SU-DHL-6 (cell line): ENCODE measurements at regions not wholly inside any gene's neighbourhood (a gene's known extent, or its start where the extent isn't known, plus 50 kb on each side); places are given as distances from the start of the nearest gene placed in this dataset.

Experiments
- H2AFZ ChIP-seq: fragments of 200-600 bp; sonication (generic); 2 replicates; pipeline ENCODE4 v1.6.1; 2014; ENCODE audit warnings: low read depth, mild to moderate bottlenecking, moderate library complexity, mixed read lengths, antibody characterized with exemption, low read length; ENCODE audit not compliant: severe bottlenecking
- H3F3A ChIP-seq: fragments of 200-600 bp; shearing (Covaris generic); 2 replicates; pipeline ENCODE4 v1.6.0; 2016; ENCODE audit warnings: antibody characterized with exemption, mild to moderate bottlenecking; ENCODE audit not compliant: insufficient read depth
- H3K27ac ChIP-seq: fragments of 200-600 bp; sonication (generic); 2 replicates; pipeline ENCODE4 v1.5.1; 2016; ENCODE audit warnings: low read depth, mild to moderate bottlenecking, low read length, moderate library complexity, mixed read lengths
- H3K27me3 ChIP-seq: fragments of 200-600 bp; sonication (generic), shearing (Covaris generic); 2 replicates; pipeline ENCODE4 v1.6.0; 2014; ENCODE audit warnings: mild to moderate bottlenecking, low read length
- H3K36me3 ChIP-seq: fragments of 200-600 bp; sonication (generic); 2 replicates; pipeline ENCODE4 v1.6.1; 2014; ENCODE audit warnings: mild to moderate bottlenecking, low read length, mixed read lengths
- H3K4me2 ChIP-seq: fragments of 300-600, 200-600 bp; shearing (Covaris generic), sonication (generic); 2 replicates; pipeline ENCODE4 v1.6.0; 2014; ENCODE audit warnings: low read length, low read depth, mild to moderate bottlenecking; ENCODE audit not compliant: poor library complexity, severe bottlenecking
- H3K4me3 ChIP-seq: fragments of 200-600 bp; sonication (generic); 2 replicates; pipeline ENCODE4 v1.5.1; 2014; ENCODE audit warnings: antibody characterized with exemption, low read length, mild to moderate bottlenecking, mixed read lengths; ENCODE audit not compliant: insufficient read depth, poor library complexity, severe bottlenecking
- H3K79me2 ChIP-seq: fragments of 200-600 bp; sonication (generic); 2 replicates; pipeline ENCODE4 v1.6.1; 2014; ENCODE audit warnings: mild to moderate bottlenecking, low read length, moderate library complexity; ENCODE audit not compliant: insufficient read depth
- H3K9ac ChIP-seq: fragments of 200-600 bp; sonication (generic); 2 replicates; pipeline ENCODE4 v1.7.0; 2014; ENCODE audit warnings: mild to moderate bottlenecking, low read length
- H3K9me2 ChIP-seq: fragments of 200-600 bp; sonication (generic); replicated peaks from 2 replicates; pipeline ENCODE4 v1.6.1; 2014; ENCODE audit warnings: low read length; ENCODE audit not compliant: insufficient read depth
- H3K9me3 ChIP-seq: fragments of 200-600 bp; sonication (generic); 2 replicates; pipeline ENCODE4 v1.6.1; 2014; ENCODE audit warnings: low read length, mixed read lengths; ENCODE audit not compliant: insufficient read depth
- H4K20me1 ChIP-seq: fragments of 200-600 bp; sonication (generic); 2 replicates; pipeline ENCODE4 v1.6.1; 2014; ENCODE audit warnings: low read depth, mild to moderate bottlenecking, antibody characterized with exemption, low read length, moderate library complexity, mixed read lengths
- EZH2phosphoT487 ChIP-seq: fragments of 200-600 bp; sonication (generic), shearing (Covaris generic); conservative IDR thresholded peaks from 2 replicates; pipeline ENCODE4 v1.6.1; 2018; ENCODE audit warnings: mild to moderate bottlenecking, antibody characterized with exemption, low read length, moderate library complexity, mixed read lengths
- TF ChIP-seq, protein P1 (sequence below): fragments of 200-600 bp; sonication (generic); IDR thresholded peaks from one replicate; pipeline ENCODE4 v1.5.1; 2017; ENCODE audit warnings: antibody characterized with exemption, mild to moderate bottlenecking, low read length, moderate library complexity; ENCODE audit not compliant: insufficient read depth, poor library complexity, severe bottlenecking

DNA sequence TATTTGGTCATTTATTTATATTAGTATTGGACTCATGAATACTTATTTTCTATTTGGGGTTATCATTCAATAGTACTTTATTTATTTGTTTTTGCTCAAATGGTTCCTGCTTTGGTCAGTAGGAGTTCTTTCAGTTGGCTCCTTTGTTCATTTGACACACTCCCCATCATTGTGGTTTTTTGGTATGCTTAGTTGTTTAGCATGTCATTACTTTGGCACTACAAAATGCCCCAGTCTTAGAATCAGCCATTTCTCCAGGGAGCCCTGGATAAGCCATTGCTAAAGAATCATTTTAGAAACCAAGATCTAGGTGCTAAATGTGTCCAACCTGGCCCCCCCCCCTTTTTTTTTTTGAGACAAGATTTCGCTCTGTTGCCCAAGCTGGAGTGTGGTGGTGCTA is 61.7 kb upstream of the MRPS6 start:
- Histone ChIP-seq H3K27me3 (no peaks in the 10 kb centered on the region), H3K79me2 (no peaks in the 10 kb centered on the region), H2AFZ (no peak overlapping the region), H3K36me3 (no peaks in the 10 kb centered on the region), H3K27ac (no peak overlapping the region), H4K20me1 (no peaks in the 10 kb centered on the region), H3K9me2 (no peaks in the 10 kb centered on the region), H3F3A (no peaks in the 10 kb centered on the region), H3K9me3 (no peaks in the 10 kb centered on the region), H3K9ac (no peak overlapping the region), H3K4me2 (no peak overlapping the region), H3K4me3 (no peak overlapping the region)
- TF ChIP-seq, protein P1, sequence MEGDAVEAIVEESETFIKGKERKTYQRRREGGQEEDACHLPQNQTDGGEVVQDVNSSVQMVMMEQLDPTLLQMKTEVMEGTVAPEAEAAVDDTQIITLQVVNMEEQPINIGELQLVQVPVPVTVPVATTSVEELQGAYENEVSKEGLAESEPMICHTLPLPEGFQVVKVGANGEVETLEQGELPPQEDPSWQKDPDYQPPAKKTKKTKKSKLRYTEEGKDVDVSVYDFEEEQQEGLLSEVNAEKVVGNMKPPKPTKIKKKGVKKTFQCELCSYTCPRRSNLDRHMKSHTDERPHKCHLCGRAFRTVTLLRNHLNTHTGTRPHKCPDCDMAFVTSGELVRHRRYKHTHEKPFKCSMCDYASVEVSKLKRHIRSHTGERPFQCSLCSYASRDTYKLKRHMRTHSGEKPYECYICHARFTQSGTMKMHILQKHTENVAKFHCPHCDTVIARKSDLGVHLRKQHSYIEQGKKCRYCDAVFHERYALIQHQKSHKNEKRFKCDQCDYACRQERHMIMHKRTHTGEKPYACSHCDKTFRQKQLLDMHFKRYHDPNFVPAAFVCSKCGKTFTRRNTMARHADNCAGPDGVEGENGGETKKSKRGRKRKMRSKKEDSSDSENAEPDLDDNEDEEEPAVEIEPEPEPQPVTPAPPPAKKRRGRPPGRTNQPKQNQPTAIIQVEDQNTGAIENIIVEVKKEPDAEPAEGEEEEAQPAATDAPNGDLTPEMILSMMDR, result no peak
- TF ChIP-seq EZH2phosphoT487, result no peak

DNA sequence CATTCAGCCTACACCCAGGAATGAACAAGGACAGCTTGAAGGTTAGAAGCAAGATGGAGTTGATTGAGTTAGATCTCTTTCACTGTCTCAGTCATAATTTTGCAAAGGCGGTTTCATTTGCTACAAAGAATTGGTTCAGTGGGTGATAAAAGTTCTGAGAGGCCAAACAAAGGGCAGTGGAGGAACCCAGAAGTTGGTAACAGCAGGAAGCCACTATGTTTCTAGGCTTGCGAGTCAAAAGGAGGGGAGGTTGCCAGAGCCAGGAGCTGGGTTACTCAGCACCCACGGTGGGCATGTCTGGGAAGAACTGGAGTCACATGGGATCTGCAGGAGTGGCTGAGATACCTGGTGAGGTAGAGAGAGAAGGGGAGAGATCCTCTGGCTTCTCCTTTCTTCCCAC is 64.2 kb upstream of the MRPS6 start:
- H3F3A ChIP-seq, result no peaks in the 10 kb centered on the region
- no peak overlapping the region for H3K27ac ChIP-seq
- no peak overlapping the region for H3K9ac ChIP-seq
- H3K4me3 ChIP-seq, result no peak overlapping the region
- H3K9me3 ChIP-seq, result no peaks in the 10 kb centered on the region
- no peaks in the 10 kb centered on the region for H3K27me3 ChIP-seq
- TF ChIP-seq, protein P1, result no peak
- no peak for TF ChIP-seq EZH2phosphoT487
- no peak overlapping the region for H2AFZ ChIP-seq
- no peaks in the 10 kb centered on the region for H3K9me2 ChIP-seq
- no peaks in the 10 kb centered on the region for H3K36me3 ChIP-seq
- H3K79me2 ChIP-seq, result no peaks in the 10 kb centered on the region
- H4K20me1 ChIP-seq, result no peaks in the 10 kb centered on the region
- H3K4me2 ChIP-seq, result no peak overlapping the region

DNA sequence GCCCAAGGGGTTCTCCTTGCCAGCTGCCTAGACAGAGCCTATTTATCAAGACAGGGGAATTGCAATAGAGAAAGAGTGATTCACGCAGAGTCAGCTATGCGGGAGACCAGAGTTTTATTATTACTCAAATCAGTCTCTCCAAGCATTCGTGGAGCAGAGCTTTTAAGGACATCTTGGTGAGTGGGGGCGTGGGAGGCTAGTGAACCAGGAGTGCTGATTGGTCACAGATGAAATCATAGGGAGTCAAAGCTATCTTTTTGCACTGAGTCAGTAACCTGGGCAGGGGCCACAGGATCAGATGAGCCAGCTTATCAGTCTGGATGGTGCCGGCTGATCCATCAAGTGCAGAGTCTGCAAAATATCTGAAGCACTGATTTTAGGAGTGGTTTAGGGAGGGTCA is 64.8 kb upstream of the MRPS6 start:
- H3K36me3 ChIP-seq, result no peaks in the 10 kb centered on the region
- H3K4me3 ChIP-seq, result no peak overlapping the region
- TF ChIP-seq EZH2phosphoT487, result no peak
- TF ChIP-seq, protein P1, result no peak
- no peak overlapping the region for H2AFZ ChIP-seq
- H3K9me3 ChIP-seq, result no peaks in the 10 kb centered on the region
- no peaks in the 10 kb centered on the region for H4K20me1 ChIP-seq
- H3K27ac ChIP-seq, result no peak overlapping the region
- no peak overlapping the region for H3K9ac ChIP-seq
- H3F3A ChIP-seq, result no peaks in the 10 kb centered on the region
- H3K9me2 ChIP-seq, result no peaks in the 10 kb centered on the region
- no peak overlapping the region for H3K4me2 ChIP-seq
- H3K79me2 ChIP-seq, result no peaks in the 10 kb centered on the region
- no peaks in the 10 kb centered on the region for H3K27me3 ChIP-seq

DNA sequence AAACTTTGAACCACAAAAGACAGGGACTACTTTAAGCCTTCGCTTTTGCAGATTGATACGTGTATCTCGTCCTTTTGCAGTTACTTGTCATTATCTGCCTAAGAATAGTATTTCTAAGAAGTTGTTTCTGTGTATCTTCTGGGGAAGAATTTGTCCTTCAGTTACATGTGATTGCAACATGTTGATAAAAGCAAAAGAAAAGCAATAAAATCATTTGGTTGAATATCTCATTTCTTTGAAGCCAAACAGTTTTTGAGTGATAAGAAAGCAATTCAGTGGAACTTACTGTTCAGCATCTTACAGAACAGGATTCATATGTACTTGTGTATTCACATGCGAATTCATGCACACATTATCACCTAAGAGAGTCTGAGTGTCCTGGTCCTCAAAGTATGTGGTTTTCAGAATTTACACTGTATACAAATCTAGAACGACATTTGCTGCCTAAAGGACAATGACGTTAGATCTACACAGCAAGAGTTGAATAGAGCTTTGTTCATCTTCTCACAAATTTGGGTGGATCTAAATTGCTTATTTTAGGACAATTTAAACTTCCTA is 66.7 kb upstream of the MRPS6 start:
- Histone ChIP-seq H3K4me2 (no peak overlapping the region), H3K9me2 (no peaks in the 10 kb centered on the region), H3K9me3 (no peaks in the 10 kb centered on the region), H3K4me3 (no peak overlapping the region), H3K9ac (no peak overlapping the region), H3K27me3 (no peaks in the 10 kb centered on the region), H3F3A (no peaks in the 10 kb centered on the region), H3K79me2 (no peaks in the 10 kb centered on the region), H3K36me3 (no peaks in the 10 kb centered on the region), H4K20me1 (no peaks in the 10 kb centered on the region), H3K27ac (no peak overlapping the region), H2AFZ (no peak overlapping the region)
- TF ChIP-seq, protein P1, result no peak
- TF ChIP-seq EZH2phosphoT487, result no peak
